Upper lobe of left lung (tissue), 6 donors: ENCODE measurements at regions not wholly inside any gene's neighbourhood (a gene's known extent, or its start where the extent isn't known, plus 50 kb on each side); places are given as distances from the start of the nearest gene placed in this dataset.

ENCODE experiments used
- ATAC-seq, 2 donors: fragments of 200-7000 bp; cut with Tn5 transposase; one replicate each; pipeline ENCODE4 v1.9.1; 2022; ENCODE audit warnings: mild to moderate bottlenecking in 2 of 2, moderate library complexity in 2 of 2; ENCODE audit not compliant: low FRiP score in 2 of 2
- DNase-seq, 2 donors: peaks; one replicate each; pipeline ENCODE4 v3.0.0-alpha.2; 2019 to 2020
- H3K27ac ChIP-seq, 4 donors: fragments of 200-600 bp; sonication (generic); one replicate each; pipeline ENCODE4 v1.5.1; 2016 to 2019
- H3K27me3 ChIP-seq, 4 donors: fragments of 200-600 bp; sonication (generic); one replicate each; pipeline ENCODE4 v1.5.1; 2017 to 2019
- H3K36me3 ChIP-seq, 4 donors: fragments of 200-600 bp; sonication (generic); one replicate each; pipeline ENCODE4 v1.5.1; 2016 to 2019
- H3K4me1 ChIP-seq, 4 donors: fragments of 200-600 bp; sonication (generic); one replicate each; pipeline ENCODE4 v1.5.1; 2018 to 2019
- H3K4me3 ChIP-seq, 4 donors: fragments of 200-600 bp; sonication (generic); one replicate each; pipeline ENCODE4 v1.5.1; 2017 to 2019; ENCODE audit warnings: mild to moderate bottlenecking in 2 of 4, moderate library complexity in 1 of 4
- H3K9me3 ChIP-seq, 4 donors: fragments of 200-600 bp; sonication (generic); one replicate each; pipeline ENCODE4 v1.5.1; 2018 to 2019
- CTCF ChIP-seq, 6 experiments: fragments of 450-650 bp in 4 of 6; fragments of 200-600 bp in 2 of 6; sonication (generic) in 2 of 6; IDR thresholded peaks; one replicate each; pipeline ENCODE4 v1.5.1; 2016 to 2019; ENCODE audit warnings: antibody characterized with exemption in 6 of 6
- EP300 ChIP-seq, 4 donors: sonication (generic); formaldehyde crosslinking; IDR thresholded peaks; one replicate each; pipeline ENCODE4 v1.5.1; 2017; ENCODE audit warnings: antibody characterized with exemption in 4 of 4, control low read depth in 2 of 4
- POLR2A ChIP-seq, 4 donors: fragments of 450-650 bp; IDR thresholded peaks; one replicate each; pipeline ENCODE4 v1.5.1; 2016 to 2017; ENCODE audit warnings: antibody characterized with exemption in 4 of 4, mild to moderate bottlenecking in 2 of 4
- POLR2AphosphoS5 ChIP-seq, 2 donors: sonication (generic); formaldehyde crosslinking; IDR thresholded peaks; one replicate each; pipeline ENCODE4 v1.5.1; 2017; ENCODE audit warnings: antibody characterized with exemption in 2 of 2
- WGBS, 2 donors: methylation state at CpG; one replicate each; pipeline ENCODE4 v1.1.5; 2017 to 2018; 5-methylcytosine and 5-hydroxymethylcytosine counted together
- donor health status: DM: no; HTN: no; CAD: no; lungs with moderate emphysema.
- donor health status: DM: no; HTN: yes; CAD: no; lungs with severe emphysema.

- H3K27me3 ChIP-seq, result no peaks in the 10 kb centered on the region
- peak in 1 of 2 donors; percentile 40 for ATAC-seq
- TF ChIP-seq CTCF (IDR thresholded peaks at IDR 0.05) (peak in 2 of 6 experiments; percentile 18 to 20), POLR2AphosphoS5 (IDR thresholded peaks at IDR 0.05) (no peak), EP300 (IDR thresholded peaks at IDR 0.05) (no peak)
- DNase-seq, result peak in 1 of 2 donors; percentile 16
- 88% methylated on average over 9 of the region's 9 CpGs for WGBS, 2 donors
- H3K4me3 ChIP-seq, result no peak overlapping the region
- H3K4me1 ChIP-seq, result no peaks in the 10 kb centered on the region
- H3K27ac ChIP-seq, result no peak overlapping the region
- H3K36me3 ChIP-seq, result no peaks in the 10 kb centered on the region
- H3K9me3 ChIP-seq, result peaks cover 0 to 2% (median 0%) of the 10 kb centered on the region in 4 donors
Observed at GRCh38 chr1:229972600-229973296, 94.3 kb upstream of the GALNT2 start.

GRCh38 chr1:229973297-229973612, 93.8 kb upstream of the GALNT2 start:
- no peak overlapping the region for H3K4me3 ChIP-seq
- H3K36me3 ChIP-seq, result no peaks in the 10 kb centered on the region
- no peaks in the 10 kb centered on the region for H3K27me3 ChIP-seq
- H3K9me3 ChIP-seq, result peaks cover 0 to 2% (median 0%) of the 10 kb centered on the region in 4 donors
- WGBS, 2 donors, result 71 to 78% methylated on average over 4 of the region's 4 CpGs
- ATAC-seq, result no peak
- H3K4me1 ChIP-seq, result no peaks in the 10 kb centered on the region
- no peak for TF ChIP-seq CTCF (IDR thresholded peaks at IDR 0.05)
- no peak for TF ChIP-seq POLR2AphosphoS5 (IDR thresholded peaks at IDR 0.05)
- TF ChIP-seq POLR2A (IDR thresholded peaks at IDR 0.05), result no peak
- no peak for TF ChIP-seq EP300 (IDR thresholded peaks at IDR 0.05)
- H3K27ac ChIP-seq, result no peak overlapping the region
- DNase-seq, result no peak

- ATAC-seq, result no peak
- Histone ChIP-seq H3K9me3 (peaks cover 0 to 2% (median 0%) of the 10 kb centered on the region in 4 donors), H3K36me3 (no peaks in the 10 kb centered on the region), H3K4me3 (no peak overlapping the region), H3K27ac (no peak overlapping the region), H3K27me3 (no peaks in the 10 kb centered on the region), H3K4me1 (no peaks in the 10 kb centered on the region)
- no peak for DNase-seq
- no peak for TF ChIP-seq CTCF (IDR thresholded peaks at IDR 0.05)
- 88 to 89% methylated on average over 4 of the region's 4 CpGs for WGBS, 2 donors
Observed at GRCh38 chr1:229975047-229975446, 92.0 kb upstream of the GALNT2 start.

- Histone ChIP-seq H3K9me3 (peaks cover 0 to 2% (median 0%) of the 10 kb centered on the region in 4 donors), H3K4me3 (no peak overlapping the region), H3K36me3 (no peaks in the 10 kb centered on the region), H3K4me1 (no peaks in the 10 kb centered on the region), H3K27ac (no peak overlapping the region), H3K27me3 (no peaks in the 10 kb centered on the region)
- ATAC-seq (no peak), DNase-seq (no peak)
- WGBS, 2 donors, result 55 to 59% methylated on average over 2 of the region's 2 CpGs
- no peak for TF ChIP-seq POLR2A (IDR thresholded peaks at IDR 0.05)
- TF ChIP-seq EP300 (IDR thresholded peaks at IDR 0.05), result no peak
- no peak for TF ChIP-seq CTCF (IDR thresholded peaks at IDR 0.05)
- no peak for TF ChIP-seq POLR2AphosphoS5 (IDR thresholded peaks at IDR 0.05)
Observed at GRCh38 chr1:229980009-229980408, 87.0 kb upstream of the GALNT2 start.

GRCh38 chr1:229981736-229982135, 85.3 kb upstream of the GALNT2 start:
- Histone ChIP-seq H3K27me3 (no peaks in the 10 kb centered on the region), H3K36me3 (no peaks in the 10 kb centered on the region), H3K4me3 (no peak overlapping the region), H3K27ac (no peak overlapping the region), H3K4me1 (no peaks in the 10 kb centered on the region), H3K9me3 (peaks cover 0 to 2% (median 0%) of the 10 kb centered on the region in 4 donors)
- TF ChIP-seq EP300 (IDR thresholded peaks at IDR 0.05) (no peak), POLR2A (IDR thresholded peaks at IDR 0.05) (no peak), CTCF (IDR thresholded peaks at IDR 0.05) (no peak), POLR2AphosphoS5 (IDR thresholded peaks at IDR 0.05) (no peak)
- DNase-seq (no peak), ATAC-seq (no peak)
- WGBS, 2 donors, result 80 to 86% methylated on average over 3 of the region's 3 CpGs
